T follicular helper cell (primary cell): ENCODE measurements at regions not wholly inside any gene's neighbourhood (a gene's known extent, or its start where the extent isn't known, plus 50 kb on each side); places are given as distances from the start of the nearest gene placed in this dataset.

Experiments used
- DNase-seq: peaks from one replicate; pipeline ENCODE4 v3.0.0-alpha.2; 2020; ENCODE audit warnings: low read depth

DNA sequence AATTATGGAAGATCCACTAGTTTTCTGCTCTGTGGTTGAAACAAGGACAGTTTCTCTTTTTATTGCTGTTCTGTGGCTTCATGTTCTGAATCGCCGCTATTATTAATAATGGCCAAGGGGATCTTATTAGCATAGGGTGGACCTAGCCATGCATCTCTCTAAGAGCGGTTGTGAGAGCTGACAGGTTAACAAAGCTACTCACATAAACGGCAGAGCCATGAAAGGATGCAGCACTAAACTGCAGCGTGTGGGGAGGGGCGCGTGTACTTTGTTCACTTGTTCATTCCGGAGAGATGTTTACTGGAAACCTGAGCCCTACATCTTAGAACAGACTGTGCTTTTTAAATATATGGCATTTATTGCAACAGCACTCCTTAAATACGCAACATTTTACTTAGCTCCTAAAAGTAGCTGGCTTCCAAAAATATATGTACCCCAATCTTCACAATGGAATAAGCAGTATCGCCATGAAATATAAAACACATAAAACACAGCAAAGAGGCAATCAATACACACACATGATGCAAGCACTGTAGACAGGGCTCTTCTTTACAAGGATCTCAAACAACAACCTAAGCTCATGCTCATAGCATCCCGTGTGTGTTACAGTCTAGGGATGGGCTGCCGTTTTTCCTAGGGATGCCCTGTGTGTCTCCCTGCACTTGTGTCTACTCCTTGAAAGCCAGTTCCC is 424.6 kb downstream of the MED10 start:
- no peak for DNase-seq

DNA sequence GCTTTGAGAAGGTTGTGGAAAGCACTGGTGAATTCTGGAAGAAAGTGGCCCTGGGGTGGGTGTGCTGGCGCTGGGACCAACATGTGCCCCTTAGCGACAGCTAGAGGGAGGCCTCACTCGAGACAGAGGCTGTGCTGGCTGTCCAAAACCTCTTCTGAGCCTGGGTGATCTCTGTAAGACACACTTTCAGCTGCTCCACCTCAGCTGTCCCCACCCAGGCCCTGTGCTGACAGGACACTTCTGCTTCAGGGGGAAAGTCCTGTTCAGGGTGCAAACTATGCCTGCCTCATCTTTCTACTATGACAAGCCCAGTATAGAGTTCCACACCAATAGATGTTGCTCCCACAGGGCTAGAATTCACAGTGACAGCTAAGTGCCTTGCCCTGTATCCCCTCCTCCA is 426.4 kb downstream of the MED10 start:
- no peak for DNase-seq

DNA sequence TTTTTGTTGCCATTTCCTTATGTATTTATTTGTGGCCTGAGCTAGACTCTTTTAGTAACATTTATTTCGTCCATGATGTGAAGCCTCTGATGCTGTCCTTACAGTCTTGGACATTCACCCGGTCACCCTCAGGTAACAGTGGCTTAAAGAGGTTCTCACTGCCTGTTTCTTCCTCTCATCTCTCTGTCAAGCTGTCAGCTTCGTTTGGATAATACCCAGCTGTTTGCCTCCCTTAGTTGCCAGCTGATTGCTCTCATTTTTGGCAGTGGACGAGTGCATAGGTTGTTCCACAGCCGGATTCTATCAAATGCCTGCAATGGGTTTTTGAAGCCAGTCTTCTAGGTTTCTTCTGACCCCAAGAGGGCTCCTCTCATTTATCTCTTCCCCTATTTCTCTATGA is 427.7 kb downstream of the MED10 start:
- DNase-seq, result no peak

DNA sequence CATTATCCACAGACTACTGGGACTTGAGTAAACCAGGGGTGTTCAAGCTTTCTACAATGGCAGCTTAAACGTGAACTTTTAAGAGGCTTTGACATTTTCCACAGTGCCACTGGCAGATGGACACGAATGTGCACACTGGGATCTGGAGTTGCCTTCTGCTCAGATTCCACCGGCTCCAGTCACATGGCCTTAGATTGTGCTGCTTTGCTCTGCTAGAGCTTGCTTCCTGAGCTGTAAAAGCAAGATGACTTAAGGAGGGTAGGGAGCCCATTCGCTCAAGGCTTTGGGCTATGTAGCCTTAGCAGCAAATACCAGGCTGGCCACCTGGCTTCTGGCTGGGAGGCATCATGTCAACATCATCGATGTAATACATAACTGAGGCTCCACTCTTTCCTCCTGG is 436.9 kb downstream of the MED10 start:
- no peak for DNase-seq

DNA sequence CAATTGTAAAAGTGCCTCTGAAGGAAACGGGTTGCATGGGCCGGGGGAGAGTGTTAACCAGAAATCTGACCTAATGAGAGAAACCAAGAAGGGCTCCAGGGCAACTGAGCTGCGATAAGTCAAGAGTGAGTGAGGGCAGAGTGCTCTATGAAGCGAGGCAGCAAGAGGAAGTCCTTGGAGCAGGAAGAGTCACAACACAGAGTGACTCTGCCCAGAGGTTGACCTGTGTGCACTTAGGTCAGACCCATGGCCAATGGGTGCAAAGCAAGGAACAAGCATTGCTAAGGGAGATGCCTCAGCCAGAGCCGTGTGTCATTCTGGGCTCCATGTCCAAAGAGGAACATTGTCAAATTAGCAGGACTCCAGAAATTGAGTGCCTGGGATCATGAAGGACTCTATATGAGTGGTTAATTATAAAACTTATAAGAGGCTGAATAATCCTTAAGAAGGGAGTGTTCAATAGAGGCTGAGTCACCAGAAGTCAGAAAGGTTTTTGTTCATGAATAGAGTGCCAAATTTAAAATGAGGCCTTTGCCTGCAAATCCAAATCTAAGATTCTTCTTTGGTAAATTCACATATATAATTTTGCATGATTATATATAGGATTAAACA is 438.5 kb downstream of the MED10 start:
- DNase-seq, result no peak

DNA sequence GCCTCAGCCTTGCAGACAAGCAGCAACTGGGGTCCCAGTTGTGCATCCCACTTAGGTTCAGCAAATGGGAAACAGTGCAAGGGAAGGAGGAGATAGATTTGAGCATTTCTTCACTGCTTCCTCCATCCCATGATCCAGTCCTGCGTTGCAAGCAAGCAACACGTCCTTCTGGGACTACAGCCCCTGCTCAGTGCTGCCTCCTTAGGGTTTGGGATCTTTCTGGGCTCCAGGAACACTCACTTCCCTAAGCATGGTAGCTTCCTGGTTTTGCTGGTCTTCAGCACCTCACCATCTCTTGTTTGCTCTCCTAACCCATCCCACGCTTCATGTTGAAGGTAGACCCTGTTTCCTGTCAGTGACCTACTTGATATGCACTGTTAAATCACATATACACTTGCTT is 444.7 kb downstream of the MED10 start:
- no peak for DNase-seq

DNA sequence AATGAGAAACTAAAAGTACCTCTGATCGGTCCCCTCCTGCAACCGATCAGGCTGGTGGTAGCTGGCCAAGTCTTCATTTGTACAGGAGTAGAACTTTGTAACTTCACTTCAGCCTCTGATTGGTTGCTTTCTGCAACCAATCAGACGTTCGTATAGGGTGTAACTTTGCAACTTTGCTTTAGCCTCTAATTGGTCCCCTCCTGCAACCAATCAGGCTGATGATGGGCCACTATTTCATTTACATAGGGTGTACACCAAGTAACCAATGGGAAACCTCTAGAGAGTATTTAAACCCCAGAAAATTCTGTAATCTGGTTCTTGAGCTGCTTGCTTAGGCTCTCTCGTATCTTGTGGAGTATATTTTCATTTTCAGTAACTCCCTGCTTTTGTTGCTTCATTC is 445.5 kb downstream of the MED10 start:
- no peak for DNase-seq

DNA sequence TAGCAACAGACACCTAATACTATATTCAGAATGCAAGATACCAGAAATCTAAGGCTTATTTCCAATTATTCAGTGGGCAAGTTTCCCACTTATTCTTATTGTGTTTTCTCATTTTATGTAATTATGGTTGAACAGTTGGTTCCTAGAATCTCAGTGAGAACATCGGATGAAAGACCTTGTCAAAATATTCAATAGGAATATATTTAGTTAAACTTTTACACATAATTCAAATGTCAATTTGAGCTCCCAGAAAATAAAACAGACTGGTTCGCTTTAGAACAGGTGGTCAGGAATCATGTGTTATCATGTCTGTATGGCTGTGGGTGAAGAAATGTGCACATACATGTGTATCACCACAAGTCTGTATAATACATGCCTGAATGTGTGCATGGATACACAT is 447.8 kb downstream of the MED10 start:
- DNase-seq, result no peak

DNA sequence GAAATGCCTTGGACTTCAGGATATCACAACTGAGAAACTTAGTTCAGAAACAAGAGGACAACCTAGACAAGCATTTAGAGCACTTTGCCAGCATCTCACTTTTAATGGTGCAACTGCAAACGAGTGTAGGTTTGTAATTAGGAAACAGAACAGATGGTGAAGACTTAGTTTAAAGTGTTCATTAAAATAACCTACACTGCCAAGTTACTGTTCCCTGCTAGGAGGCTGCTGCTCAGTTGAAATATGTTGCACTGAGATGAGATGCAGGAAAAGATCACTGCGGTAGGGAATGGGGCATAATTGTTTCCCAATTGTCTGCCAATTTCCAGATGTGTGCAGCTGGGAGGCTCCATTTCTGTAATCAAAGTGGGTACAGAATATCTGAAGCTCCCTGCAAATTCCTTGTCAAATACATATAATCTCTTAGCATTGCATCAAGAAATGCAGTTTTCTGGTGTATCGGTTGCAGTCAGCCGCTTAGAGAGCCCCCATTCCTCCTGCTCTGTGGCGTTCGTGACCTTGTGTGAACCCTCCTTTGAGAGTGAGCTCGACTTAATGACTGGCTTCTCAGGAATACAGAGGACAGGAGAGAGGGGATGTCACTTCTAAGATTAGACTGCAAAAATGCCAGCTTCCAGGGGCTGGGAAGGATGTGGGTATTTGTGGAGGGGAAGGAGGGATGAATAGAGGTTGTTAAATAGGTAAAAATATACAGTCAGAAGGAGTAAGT is 448.9 kb downstream of the MED10 start:
- DNase-seq, result no peak

DNA sequence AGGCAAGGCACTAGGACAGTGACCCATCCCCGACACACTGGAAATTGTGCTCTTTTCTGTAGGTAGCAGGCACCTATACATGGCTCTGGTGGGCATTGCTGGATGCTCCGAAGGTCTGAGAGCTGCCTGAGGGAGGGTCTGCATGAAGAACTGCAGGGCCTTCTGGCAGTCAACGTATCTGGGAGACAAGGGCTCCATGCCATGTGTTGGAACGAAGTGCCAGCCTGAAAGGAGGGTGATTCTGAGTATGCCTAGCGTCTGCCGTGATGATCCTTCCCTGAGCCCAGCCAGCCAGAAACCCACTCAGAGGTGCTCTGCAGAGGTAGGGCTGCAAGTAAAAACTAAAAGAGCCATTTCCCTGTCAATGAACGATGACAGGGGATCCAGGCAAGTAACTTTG is 453.2 kb downstream of the MED10 start:
- DNase-seq, result no peak

DNA sequence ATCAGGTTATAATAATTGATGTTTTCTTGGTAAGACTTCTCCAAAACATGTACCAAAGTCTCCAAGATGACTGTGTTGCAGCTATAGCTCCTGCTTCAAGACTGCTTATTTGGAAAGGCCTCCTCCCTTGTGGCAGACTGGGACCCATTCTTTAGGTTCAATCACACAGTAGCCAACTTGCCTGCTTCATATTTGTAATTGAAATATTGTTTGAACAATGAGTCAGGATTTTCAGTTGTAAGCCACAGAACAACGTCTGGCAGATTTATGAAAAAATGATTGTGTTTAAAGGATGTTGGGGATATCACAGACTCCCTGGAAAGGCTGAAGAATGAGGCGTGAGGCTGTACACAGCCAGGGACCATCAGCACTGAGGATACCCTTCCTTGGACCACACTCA is 458.9 kb downstream of the MED10 start:
- no peak for DNase-seq

DNA sequence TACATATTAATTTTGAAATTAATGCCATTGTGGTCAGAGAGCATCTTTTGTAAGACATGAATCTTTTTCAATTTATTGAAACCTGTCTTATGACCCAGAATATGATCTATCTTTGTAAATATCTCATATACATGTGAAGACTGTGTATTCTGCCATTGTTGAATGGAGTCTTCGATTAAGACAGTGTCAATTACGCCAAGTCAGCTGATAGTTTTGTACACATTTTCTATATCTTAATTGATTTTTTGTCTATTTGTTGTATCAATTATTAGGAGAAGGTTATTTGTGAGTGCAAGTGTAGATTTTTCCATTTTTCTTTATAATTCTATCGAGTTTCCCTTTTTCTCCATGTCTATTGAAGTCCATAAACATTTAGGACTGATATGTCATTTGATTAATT is 471.6 kb downstream of the MED10 start:
- no peak for DNase-seq

DNA sequence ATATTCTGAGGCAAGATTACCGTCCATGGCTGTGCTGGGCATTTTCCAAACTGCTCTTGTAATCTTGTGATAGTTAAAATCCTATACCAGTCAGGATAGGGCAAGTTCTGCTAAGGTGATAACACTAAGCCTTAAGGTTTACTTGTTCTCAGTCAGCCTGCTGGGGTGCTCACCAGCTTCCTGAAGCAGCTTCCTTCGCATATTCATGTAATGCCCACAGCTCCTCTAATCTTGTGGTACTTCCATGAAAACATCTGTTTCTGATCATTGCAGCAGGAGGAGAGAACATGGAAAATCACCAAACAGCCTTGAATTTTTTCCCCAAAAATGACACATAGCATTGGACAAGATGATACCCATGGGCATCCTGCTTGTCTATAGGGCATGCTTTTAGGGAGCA is 473.2 kb downstream of the MED10 start:
- DNase-seq, result no peak

DNA sequence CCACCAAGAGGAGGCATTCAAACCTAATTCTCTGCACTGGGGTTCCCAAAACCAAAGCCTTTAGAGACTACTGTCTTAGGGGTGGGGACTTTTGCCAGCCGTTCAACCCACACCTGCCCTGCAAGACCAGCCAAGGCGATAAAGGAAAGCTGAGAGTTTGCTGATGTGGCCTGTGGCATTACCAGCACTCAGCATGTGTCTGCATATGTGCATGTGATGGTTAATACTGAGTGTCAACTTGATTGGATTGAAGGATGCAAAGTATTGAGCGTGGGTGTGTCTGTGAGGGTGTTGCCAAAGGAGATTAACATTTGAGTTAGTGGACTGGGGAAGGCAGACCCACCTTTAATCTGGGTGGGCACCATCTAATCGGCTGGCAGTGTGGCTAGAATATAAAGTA is 474.2 kb downstream of the MED10 start:
- no peak for DNase-seq

DNA sequence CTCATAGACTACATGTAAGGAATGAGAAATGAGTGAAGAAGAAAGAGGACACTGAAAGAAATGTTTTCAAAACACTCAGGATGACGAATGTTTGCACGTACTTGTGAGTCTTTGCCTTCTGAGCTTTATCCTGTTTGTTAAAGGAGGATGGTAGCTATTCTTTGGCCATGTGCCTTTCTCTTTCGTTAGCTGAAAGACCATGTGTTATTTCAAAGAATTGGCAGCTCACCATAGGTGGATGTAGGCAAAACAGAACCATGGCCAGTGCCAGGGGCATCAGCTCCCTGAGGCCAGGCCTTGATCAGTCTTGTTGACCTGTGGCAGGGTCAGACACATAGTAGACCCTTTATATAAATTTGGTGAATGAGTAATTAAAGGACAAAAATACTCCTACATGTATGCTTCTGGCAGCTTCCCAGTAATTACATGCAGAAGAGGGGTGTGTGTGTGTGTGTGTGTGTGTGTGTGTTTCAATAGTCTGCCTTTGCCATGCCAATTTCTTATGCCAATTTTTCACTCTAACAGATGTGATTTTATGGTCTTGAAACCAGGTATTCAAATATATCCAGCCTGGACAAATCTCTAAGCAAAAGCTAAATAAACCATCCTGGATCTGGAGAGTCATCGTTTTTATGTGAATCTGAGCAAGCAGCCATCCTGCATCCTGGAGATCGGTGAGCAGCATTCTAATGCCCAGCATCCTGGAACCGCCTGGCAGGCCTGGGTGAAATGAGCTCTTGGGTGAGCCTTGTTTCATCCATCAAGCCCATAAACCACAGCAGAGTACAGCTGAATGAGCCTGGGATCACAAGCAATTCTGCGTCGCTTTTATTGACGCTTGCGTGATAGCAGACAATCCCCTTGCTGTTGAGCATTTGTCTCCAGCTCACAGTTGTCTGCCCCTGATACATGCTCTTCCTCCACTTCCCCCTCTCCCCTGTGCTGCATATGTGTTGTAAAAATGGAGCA is 475.4 kb downstream of the MED10 start:
- no peak for DNase-seq

DNA sequence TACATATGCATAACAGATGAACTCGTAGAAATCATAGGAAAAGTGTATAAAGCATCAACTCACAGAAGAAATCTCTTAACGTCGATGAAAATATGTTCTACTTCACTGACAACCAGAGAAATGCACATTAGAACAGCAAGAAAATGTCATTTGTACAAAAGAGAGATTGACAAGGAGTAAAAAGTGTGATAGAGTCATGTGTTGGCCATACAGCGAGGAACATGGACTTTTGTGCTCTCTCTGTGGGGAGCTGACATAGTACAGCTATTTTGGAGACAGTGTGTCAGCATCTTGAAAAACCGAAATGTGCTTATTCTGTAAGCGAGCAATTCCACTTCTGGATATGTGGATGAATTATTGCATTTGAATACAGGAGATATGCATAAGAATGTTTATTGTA is 477.9 kb downstream of the ICE1 start:
- no peak for DNase-seq

DNA sequence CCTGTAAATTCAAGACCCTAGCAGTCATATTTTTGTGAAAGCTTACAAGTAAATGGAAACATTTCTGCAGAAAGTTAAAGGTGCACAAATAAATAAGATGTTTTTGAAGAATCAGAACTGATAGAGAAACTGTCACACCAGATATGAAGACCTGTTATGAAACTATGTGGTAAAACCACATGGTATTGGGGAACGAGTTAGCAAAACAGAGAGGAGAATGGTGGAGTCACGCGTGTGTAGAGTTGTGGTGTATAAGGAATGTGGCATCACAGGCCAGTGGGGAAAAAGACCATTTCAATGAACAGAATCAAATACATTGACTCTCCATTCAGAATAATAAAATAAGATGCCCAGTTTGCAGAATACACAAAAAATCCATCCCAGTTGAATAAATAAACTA is 477.2 kb downstream of the ICE1 start:
- DNase-seq, result no peak

DNA sequence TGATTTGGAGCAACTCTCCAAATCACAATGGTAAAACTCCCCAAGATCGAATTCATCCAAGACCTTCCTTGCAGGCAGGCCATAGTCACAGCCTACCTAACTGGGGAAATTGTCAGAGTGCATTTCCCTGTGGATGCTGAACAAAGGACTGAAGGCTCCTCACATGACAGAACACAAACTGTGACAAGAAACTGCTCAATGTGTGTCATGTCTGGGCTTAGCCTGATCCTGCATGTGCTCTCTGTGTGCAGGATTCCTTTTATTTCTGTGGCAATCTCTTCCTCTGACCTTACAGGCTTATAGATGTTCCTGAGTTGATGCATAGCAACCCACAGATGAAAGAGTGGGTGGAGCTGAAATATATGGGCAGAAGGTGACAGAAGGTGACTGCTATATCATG is 465.8 kb downstream of the ICE1 start:
- no peak for DNase-seq

DNA sequence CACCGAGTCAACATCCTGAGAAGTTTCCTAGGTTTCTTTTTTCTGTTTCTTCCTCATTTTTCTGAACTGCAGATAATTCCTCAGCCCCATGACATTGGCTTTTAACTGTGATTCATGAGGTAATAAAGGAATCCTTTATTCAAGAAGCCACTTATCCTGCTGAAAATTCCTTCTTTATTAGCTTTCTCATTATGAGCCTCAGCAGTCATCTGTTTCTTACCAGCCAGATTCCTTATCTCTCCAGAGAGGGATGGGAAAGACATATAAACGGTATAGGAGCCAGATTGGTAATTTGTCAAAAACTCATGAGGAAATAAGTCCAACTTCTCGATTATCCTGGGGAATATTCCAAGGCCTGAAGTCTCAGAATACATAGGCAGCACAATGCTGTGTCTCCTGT is 465.4 kb downstream of the ICE1 start:
- DNase-seq, result no peak

DNA sequence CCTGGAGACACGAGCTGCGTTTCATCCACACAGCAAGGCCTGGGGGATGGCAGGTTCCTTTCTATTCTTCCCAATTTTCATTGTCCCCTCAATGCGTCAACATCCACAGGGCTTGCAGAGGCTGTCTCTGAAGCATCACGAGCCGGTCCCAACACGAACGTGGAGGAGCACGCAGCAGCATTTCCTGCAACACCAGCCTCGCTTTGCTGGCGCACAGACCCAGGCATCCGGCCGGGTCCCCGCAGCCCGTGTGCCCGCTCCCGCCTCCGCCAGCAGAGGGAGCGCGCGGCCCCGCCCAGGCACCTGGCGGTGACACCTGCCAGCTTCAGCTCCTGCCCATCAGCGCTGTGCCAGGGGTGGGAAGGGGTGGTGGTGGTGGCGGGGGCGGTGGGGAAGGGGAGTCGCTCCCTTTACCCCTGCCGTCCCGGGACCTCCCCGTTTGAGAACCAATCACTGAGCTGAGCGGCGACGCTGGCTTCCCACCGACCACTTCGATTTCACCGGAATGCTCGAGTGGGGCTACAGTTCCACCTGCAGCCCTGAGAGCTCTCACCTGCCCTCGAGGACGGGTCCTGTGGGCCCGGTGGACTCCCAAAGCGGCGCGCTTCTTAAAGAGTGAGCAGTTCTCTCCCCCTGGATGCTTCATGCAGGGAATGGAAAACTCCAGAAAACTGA is 464.5 kb downstream of the ICE1 start:
- DNase-seq, result peak; percentile 3

DNA sequence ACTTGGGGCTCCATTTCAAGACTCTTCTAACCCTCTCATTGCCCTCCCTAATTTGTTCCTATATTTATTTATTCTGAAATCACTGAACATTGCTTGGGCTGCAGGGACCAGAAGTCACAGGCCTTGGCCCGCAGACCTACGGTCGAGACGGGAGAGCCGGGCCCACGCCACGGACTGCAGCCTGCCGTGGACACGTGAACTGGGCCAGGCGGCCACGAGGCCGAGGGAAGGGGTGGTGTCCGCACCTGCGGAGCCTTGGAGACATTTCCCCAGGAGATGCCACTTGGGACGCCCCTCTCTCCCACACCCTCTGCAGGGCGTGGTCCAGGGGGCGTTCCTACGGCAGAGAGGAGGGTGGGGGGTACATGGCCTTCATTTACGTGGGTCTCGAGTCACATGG is 463.9 kb downstream of the ICE1 start:
- no peak for DNase-seq

DNA sequence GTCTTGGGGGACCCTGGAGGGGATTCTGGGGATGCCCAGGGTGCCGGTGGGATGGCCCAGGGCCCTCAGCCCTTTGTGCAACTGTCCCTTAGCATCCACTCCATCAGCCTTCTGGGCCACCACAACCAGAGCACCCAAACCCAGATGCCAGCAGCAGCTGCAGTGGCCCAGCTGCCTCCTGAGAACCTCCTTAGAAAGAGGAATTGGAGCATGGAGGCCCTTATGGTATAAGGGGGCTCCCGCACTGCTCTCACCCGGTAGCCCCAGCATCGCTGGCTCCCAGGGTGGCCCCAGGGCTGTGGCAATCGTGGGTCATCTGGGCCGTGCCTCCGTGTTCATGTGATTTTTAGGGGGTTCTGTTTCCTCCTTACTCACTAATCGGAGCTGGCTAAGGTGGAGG is 463.3 kb downstream of the ICE1 start:
- DNase-seq, result no peak
